HG03439 (cell line): ENCODE measurements at regions not wholly inside any gene's neighbourhood (a gene's known extent, or its start where the extent isn't known, plus 50 kb on each side); places are given as distances from the start of the nearest gene placed in this dataset.
A peak's percentile ranks its signal among the peaks of the same experiment; 100 is the strongest.

ENCODE experiments used
- ATAC-seq: cut with Tn5 transposase; IDR thresholded peaks from one replicate; pipeline ENCODE4 v1.9.1; 2021; ENCODE audit warnings: mild to moderate bottlenecking, moderate library complexity; ENCODE audit not compliant: unreplicated experiment

DNA sequence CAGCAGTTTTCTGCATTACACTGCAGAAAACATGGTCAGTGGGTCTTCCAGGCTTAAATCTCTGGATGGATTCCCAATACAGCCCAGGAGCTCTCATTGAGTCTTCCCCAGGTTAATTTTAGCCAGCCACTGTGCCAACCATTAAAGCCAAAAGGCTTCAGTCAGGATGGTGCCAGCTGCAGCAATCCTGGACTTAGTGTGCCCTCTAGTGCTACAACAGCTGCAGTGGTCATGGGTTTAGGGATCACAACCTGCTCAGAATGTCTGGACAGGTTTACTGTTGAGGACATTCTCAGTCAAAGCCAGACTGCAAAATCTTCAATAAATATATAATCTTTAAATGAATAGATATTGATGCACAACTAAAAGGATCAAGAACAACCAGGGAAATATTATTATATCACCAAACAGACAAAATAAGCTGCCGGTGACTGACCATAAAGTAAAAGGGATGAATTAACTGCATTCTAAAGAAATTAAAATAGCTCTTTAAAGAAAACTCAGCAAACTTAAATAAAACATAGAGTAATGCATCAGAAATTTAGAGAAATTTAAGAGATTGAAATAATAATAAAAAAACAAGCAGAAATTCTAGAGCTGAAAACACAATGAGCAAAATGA is 639.9 kb downstream of the SPOCK3 start:
- ATAC-seq = peak; percentile 86

DNA sequence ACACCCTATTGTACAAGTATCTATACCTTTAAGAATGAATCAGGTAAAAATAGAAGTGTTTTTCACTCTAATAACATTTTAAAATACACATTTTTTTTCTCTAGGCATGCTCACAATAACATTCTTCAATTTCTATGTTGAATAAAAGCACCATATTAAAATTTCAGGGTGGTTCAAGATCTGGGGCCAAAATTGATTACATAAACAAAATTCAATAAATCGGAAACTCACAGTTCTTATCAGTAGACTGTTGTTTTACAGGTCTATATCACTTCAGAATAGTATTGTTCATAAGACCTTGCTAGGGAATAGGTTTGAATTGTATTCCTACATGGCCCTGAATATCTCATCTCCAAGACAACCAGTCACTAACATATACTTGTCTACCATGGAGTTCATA is 634.0 kb downstream of the SPOCK3 start:
- no peak for ATAC-seq

DNA sequence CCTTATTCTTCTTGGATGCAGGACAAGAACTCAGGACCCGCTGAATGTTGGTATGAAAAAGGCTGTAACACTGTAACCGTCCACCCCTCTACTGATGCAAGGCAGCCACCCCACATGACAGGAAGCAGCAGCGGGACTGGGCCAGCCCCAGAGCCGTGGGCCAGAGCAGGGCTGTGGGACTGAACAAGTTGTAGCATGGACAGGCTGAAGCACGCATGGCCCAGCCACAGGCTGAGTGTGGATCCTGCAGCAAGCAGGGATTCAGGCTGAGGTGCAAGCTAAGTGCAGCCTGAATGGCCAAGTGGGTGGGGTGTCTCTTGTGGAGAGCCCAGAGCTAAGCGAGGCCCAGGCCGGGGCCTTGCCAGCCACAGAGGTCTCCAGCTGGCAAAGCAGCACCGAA is 632.2 kb downstream of the SPOCK3 start:
- ATAC-seq = no peak

DNA sequence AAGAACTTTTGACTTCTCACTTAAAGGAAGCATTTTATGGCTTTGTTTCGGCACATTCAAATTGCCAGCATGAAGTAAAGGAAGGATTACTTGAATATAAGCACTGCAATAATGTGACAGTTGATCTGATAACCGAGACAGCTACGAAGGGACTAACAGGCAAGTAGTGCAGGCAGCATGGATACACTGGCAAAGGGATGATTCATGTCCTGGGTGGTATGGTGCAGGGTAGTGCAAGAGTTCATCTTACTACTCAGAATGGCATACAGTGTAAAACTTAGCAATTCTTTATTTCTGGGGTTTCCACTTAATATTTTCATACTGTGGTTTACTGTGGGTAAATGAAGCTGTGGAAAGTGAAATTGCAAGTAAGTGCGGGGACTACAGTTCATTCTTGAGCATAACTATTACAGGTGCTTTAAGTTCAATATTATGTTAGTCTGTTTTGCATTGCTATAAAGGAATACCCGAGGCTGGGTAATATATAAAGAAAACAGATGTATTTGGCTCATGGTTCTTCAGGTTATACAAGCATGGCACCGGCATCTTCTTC is 611.8 kb downstream of the SPOCK3 start:
- ATAC-seq = no peak

DNA sequence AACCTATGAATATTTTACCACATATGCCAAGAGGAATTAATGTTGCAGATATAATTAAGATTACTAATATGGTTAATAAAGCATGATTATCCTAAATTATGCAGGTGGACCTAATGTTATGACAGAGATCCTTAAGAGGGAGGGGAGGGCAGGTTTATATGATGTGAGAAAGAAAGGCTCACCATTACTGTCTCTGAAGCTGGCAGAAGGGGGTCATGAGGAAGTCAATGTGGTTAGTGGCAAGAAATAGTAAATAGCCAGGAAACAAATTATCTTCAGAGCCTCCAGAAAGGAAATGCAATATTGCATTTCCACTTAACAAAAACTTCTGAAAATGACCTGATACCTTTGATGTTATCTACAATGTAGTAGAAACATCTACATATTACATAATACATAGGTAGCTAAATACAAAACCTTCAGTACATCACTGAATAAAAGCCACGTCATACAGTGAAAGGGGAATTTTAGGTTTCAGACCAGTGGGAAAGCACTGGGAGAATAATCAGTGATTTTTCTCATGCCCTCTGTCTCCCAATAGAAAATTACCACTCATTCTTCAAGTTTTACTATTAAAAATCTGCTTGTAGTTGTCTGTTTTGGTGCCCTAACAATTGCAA is 609.2 kb downstream of the SPOCK3 start:
- ATAC-seq = no peak

DNA sequence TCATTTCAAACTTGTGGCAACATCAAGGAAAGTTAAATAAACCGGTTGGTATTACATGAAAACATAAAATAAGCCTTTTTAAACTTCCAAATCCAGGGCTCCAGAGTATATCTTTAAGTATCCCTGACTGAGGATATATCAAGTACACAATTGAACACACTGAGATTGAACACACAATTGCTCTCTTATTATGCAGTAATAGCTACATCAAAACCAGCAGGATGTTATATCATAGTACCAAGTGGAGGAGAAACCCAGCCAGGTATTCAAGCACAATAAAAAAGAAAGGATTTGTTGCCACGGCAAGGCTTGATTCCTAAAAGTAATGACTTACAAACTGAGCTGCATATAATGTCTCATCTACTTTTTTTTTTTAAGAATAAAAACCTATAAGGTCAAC is 605.8 kb downstream of the SPOCK3 start:
- ATAC-seq = no peak

DNA sequence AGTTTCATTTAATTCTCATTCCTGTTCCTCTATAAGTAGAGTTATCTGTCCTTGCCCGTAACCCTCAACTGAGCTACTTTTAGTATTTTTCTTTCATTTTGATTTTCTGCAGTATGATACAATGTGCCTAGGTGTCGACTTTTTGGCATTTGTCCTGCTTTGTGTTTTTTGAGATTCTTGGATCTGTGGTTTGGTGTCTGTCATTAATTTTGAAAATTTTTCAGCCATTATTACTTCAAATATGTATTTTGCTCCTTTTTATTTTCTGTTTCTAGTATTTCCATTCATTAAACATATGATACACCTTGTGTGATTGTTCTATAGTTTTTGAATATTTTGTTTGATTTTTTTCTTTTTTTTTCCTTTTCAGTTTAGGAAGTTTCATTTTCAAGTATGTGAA is 598.9 kb downstream of the SPOCK3 start:
- no peak for ATAC-seq

DNA sequence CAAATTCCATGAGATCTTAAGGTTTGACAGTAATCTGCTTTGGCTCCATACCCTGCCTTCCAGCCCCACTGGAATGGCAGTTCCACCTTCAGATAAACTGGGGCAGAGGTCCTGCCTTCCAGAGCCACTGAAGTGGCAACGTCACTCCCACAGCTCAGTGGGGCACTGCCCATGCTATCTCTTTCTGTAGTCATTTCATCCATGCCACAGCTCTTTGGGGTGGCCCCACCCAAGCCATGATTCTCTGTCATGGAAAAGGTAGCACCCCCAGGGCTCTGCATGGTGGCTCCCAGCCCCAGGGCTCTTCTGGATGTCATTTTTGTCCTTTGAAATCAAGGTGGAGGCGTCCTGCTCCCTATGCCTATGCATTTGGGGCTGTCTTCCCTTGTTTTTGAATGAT is 596.5 kb downstream of the SPOCK3 start:
- no peak for ATAC-seq

DNA sequence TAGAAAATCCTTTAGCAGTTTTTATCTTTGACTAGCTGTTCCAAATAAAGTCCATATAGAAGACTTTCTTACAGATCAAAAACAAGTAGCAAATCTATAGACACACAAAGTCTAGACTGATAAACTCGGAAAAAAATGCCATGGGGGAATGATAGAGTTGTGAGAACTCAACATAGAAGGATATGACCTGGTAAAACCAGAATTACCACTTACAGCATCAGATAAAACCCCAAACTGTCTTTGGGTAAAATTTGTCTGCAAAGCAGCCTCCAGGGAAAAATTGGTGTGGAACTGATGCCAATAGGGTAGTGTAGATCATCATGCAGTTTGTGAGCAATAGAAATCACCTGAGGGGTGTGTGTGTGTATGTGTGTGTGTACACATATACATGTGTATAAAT is 579.1 kb downstream of the SPOCK3 start:
- ATAC-seq = no peak

DNA sequence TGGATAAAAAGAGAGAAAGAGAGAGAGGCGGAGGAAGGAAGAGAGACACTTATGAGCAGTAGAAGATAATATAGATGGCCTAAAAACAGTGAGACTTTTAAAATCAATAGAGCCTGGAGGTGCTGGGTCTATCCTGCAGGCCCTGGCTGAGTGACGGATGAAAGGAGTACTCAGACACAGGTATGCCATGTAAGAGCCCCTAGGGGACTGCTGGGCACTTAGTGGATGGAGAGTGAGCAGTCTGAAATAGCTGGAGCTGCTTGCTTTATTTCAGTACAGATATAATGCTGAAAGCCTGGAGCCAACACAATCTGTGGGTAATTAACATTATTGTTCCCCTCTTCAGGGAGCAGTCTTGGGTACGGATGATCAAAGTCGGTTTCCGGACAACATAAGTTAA is 578.6 kb downstream of the SPOCK3 start:
- ATAC-seq = no peak

DNA sequence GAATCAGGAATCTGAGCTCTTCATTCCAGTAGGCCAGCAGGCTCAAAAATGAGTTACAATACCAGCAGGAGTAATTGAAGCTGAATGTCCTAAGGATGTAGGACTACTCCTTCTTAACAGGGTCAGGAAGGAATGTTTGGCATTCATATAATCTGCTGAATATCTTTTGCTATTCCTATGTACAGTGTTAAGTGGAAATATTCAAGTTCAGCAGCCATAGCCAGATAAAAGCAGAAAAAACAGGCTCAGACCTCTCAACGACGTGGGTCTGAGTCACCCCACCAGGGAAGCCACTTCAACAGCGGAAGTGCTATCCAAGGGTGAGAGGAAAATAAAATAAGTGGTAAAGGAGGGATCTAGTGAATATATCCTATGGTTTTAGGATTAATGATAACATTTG is 577.0 kb downstream of the SPOCK3 start:
- no peak for ATAC-seq

DNA sequence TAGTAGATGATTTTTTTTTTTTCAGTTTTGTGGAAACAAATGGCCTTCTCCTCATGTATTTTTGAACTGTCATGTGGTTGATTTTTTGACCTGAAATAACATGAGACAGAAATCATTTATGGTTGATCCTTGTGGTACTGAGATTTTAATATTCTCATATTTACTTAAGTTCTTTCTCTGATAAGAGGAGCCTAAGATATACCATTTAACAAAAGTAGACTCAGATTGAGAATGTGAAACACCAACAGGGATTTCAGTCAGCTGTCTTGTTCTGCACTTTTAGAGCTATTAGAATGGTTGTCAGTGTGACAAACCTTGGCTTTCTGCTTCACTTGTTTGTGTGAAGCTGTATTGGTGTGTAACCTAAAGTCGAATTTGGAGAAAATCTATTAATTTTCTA is 575.7 kb downstream of the SPOCK3 start:
- peak; percentile 29 for ATAC-seq

DNA sequence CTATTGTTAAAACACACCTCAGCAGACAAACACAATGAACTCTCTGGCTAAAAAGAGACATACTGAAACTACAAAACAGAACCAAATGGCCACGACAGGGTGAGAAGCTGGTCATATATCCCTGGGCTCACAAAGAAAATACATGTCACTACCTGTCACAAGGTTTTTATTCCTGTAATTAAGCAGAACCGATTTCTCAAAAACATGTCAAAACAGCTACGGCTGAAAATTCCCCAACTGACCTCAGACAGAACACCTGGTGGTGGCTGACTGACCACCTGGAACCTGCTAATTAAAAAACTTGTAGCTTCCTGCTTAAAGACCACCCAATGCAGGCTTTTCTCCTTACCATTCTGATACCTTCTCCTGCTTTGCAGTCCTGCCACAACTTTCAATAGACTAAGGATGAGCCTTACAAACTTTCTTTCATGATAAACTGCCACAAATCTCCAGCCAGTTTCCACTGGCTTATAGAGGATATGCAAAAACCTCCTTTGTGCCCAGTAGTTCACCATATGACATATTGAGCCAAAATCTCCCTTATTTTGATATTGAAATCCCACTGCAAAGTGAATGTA is 571.9 kb downstream of the SPOCK3 start:
- peak; percentile 98 for ATAC-seq

DNA sequence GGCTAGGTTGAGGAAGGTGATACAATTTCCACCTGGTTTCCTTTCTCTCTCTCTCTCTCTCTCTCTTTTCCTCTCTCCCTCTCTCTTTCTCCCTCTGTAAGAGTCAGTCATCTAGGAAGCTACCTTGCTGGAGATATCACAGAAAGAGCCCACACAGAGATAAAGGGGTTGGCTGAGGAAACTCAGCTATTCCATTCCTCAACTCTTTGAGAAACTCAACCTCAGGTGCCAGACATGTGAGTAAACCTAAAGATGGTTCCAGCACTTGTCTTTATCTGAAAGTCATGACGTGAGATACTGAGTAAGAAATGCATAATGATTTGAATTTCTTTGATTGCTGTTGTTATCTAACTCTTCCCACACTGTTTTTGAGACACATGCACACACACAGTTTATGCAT is 564.0 kb downstream of the SPOCK3 start:
- ATAC-seq = no peak

DNA sequence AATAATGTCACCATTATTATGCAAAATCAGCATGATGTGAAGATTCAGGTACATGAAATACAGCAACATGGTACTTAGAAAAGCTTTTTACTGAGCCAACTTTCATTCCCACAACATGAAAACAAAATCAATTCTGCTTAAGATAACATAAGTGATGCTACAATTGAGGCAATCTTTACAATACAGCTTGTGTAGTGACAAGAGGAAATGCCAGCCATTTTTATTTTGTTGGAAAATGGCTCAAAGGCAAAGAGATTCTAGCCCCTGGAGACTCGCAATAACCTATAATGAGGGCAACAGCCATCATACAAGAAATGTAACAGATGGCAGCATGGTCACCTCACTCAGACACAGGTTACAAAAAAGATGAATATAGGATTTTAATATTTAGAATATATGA is 560.4 kb downstream of the SPOCK3 start:
- ATAC-seq = no peak

DNA sequence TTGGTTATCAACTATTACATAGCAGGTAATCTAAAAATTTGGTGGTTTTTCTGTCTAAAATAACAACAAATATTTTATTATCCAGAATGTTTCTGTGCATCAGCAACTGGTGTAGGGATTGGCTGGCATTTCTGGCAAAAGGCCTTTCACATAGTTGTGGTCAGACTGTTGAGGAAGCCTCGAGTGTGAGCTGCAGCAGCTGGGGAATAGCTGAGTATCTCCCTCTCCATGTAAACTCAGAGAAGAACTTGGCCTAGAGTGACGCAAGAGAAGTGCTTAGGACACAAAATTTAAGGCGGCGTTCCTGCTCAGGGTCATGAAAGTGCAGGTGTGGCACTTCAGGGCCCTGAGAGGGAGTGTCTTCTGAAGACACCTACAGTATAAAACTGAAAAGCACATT is 558.9 kb downstream of the SPOCK3 start:
- no peak for ATAC-seq

DNA sequence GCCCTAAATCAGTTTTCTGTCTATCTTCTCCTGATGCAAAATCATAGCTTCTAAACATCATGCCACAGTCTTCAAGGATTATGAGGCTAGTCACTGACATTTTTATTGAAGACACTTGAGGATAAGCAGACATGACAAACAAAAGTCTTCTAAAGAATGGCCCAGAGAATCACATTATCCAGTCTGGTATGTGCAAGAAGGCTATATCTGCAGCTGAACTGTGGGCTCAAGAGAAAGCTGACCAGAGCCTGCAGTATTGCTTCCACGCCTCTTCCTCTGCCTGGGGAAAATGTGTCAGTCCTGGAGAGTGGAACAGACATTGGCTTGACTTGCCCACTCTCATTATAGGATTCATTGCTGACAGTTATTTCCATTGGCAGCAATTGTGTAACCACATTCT is 553.5 kb downstream of the SPOCK3 start:
- ATAC-seq = no peak

DNA sequence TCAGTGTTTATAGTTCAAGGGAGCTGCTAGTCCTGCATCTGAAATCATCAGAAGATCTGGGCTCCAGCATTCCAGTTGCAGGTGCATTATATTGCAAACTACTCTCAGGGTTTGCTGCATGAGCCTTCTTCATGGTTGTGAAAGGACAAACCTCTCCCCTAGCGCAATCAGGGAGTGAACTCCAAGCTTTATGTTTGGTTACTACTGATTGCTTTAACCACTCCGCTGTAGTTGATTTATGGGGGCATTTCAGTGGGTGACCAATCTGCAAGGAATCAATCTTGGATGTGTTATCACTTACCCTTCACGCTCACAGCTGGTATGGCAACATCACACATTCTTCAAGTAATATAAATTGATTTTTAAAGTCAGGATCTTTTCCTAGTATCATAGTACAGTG is 552.1 kb downstream of the SPOCK3 start:
- ATAC-seq = no peak
